Left renal pelvis (tissue), 4 donors: ENCODE measurements at regions not wholly inside any gene's neighbourhood (a gene's known extent, or its start where the extent isn't known, plus 50 kb on each side); places are given as distances from the start of the nearest gene placed in this dataset.
A peak's percentile ranks its signal among the peaks of the same experiment; 100 is the strongest.
"Not testable (repeated sequence)": the region's sequence is repeated elsewhere in the genome, so short reads cannot be mapped to it uniquely, and the experiment has no call there.

Source experiments
- DNase-seq, 4 donors: peaks; one replicate each; pipeline ENCODE4 v3.0.0-alpha.2; 2013; ENCODE audit warnings: low read depth in 4 of 4, low spot score in 3 of 4

DNA sequence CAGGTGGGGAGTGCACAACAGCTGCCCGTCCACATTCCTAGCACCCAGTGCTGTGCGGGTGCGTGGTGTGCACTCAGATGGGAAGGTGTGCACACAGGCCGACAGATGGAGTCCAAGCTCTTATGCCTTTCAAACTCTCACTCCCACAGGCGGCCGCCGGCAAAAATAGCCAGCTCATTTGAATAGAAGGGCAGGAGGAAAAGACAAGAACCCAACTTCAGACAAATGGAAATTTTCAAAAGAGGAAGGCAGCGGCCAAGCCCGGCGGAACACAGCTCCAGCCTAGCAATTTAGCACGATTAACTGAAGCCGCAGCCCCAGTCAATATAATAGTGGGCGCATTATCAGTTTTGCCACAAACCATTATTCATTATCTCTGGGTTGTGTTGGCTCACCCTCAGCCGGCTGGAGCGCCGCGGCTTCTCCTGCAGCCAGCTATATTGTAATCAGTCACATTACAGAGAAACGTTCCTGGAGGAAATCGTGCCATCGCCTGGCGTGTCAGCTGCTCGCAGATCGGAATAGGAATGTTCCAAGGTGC is 103.9 kb upstream of the SEC14L1 start:
- peak in 1 of 4 donors; percentile 29 for DNase-seq

GRCh38 chr17:77037943-77038342 is 102.8 kb upstream of the SEC14L1 start:
- no peak for DNase-seq

GRCh38 chr17:77038884-77039555 is 101.7 kb upstream of the SEC14L1 start:
- no peak for DNase-seq

DNA sequence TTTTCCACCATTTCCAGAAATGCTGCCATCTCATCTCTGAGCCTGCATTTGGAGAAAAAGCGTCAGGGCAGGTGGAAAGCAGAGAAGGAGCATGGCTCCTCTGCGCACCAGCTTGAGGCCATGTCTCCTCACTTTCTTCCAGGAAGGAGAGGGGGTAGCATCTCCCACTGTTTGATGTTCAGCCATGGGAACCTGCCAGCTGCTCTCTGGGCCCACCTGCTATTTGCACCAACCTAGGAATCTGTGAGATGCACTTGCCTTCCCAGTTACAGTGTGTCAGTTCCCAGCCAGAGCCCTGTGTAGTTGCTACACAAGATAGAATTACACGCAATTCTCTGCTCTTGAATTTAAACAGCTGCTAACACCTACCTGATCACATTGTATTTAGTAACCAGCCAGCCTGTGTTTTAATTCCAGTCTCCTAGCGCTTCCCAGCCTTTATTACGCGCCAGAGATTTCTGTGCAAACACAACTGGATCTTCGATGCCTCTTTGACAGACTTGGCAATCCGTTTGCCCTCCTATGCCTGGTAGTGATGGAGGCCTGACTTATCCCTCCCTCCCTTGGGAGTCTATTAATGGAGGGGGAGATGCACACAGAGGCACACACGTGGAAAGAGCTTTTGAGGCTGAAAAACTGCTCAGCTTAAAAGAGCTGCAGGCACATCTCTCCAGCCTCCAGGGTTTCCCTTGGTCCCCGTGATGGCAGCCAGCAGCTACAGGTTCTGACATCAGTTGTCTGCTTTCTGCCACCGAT is 98.1 kb upstream of the SEC14L1 start:
- no peak for DNase-seq

GRCh38 chr17:77045441-77046041 is 95.2 kb upstream of the SEC14L1 start:
- no peak for DNase-seq

- no peak for DNase-seq
Measured at GRCh38 chr17:77049440-77049839, 91.3 kb upstream of the SEC14L1 start.

DNA sequence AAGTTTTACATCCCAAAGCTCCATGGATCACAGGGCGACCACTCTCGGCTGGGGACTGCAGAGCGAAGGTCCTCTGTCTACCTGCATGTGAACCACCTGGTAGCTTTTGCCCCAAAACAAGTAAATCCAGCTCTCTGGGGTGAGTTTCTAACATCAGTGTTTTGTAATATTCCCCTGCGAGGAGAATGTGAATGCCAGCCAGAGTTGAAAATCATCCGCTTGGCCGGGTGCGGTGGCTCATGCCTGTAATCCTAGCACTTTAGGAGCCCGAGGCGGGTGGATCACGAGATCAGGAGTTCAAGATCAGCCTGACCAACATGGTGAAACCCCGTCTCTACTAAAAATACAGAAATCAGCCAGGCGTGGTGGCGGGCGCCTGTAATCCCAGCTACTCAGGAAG is 89.9 kb upstream of the SEC14L1 start:
- not testable (repeated sequence) for DNase-seq

- DNase-seq = no peak
Measured at GRCh38 chr17:77054936-77055335, 85.8 kb upstream of the SEC14L1 start.

GRCh38 chr17:77055453-77055852 is 85.3 kb upstream of the SEC14L1 start:
- DNase-seq = no peak

GRCh38 chr17:77058016-77058415 is 82.8 kb upstream of the SEC14L1 start:
- DNase-seq = no peak

DNA sequence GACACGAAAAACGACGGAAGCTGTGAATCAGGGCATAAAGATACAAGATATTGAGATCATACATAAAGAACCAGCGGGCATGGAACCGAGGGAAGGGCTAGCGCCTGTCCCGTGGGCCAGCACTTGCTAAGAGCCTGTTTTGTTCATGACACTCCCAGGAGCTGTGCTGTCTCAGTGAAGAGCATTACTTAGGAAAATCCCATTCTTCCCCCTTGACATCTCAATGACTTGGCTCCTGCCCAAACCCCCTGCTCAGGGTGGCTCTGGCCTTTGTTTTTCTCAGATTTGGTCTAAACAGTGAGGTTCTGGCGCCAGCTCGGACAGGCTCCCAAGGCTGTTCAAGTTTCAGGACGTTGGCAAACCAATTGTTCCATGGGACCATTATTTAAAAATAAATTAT is 79.1 kb upstream of the SEC14L1 start:
- no peak for DNase-seq

DNA sequence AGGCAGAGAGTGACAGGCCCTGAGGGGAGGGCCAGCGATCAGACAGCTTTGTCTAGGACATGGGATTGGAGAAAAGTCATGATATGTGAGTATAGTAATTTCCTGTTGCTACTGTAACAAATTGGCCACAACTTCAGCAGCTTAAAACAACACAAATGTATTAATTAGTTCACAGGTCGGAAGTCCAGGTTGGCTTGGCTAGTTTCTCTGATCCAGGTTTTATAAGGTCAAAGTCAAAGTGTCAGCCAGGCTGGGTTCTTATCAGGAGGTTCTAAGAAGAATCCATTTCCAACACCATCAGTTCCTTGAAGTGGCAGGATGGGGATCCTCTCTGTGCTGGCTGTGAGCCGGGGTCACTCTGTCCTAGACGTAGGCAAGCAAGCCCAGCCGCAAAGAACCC is 76.2 kb upstream of the SEC14L1 start:
- DNase-seq = no peak

DNA sequence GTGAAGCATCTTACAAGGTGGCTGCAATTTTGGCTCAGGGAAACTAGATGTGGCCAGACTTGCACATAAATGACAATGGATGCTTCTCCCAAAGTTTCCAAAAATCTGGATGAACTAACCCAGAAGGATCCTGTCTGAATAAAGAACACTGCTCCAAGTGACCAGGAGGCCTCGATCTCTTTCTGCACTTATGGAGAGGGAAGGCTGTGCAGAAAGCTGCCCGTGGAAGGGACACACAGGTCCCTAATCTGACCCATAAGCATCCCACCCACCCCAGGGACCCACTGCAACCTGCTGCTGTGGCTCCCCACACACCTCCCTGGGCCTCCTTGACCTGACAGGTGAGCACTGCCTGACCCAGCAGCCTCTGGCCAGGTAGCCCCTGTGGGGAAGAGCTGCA is 74.6 kb upstream of the SEC14L1 start:
- DNase-seq = no peak

DNA sequence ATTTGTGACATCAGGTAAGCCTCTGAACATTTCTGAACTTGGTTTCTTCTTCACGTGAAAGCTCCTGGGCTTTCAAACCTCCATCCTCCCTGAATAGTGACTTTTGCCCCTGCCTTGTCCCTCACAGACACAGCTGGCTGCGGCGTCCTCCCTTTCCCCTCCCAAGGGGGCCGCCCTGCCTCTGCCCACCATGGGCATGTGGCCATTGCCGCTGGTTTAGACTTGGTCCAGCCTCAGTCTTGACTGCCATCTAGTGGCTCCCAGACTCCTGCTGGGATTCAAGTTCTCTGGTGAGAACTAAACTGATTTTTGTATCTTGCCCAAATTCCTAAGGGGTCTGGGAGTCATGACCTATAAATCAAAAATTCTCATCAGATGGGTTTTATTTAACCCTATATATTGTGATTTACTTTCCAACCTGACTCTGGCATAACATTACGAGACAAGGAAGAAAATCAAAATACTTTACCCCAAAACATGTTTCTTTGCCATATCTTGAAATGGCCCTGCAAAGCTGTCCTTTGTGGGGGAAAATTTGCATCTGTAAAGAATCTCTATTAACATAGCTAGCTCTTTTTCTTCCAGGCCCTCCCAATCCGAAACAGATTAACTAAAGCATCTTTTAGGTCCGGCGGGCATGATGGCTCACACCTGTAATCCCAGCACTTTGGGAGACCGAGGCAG is 73.9 kb upstream of the SEC14L1 start:
- DNase-seq = not testable (repeated sequence)

GRCh38 chr17:77068915-77069314 is 71.9 kb upstream of the SEC14L1 start:
- no peak for DNase-seq

DNA sequence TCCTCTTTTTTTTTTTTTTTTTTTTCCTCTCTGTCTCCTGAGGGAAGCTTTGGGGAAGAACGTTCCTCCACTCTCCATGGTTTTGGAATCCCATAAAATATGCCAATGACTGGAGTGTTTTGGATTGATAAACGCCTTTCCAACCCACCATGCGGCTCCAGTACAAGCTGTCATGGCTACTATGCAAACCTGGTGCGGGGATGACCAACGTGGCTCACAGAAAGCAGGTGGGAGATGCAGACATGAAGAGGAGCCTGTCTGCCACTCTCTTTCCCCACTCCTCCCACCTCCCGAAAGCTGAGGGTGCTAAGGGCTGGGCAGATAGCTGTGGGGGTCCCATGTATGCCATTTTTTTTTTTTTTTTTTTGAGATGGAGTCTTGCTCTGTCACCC is 69.9 kb upstream of the SEC14L1 start:
- DNase-seq = no peak

DNA sequence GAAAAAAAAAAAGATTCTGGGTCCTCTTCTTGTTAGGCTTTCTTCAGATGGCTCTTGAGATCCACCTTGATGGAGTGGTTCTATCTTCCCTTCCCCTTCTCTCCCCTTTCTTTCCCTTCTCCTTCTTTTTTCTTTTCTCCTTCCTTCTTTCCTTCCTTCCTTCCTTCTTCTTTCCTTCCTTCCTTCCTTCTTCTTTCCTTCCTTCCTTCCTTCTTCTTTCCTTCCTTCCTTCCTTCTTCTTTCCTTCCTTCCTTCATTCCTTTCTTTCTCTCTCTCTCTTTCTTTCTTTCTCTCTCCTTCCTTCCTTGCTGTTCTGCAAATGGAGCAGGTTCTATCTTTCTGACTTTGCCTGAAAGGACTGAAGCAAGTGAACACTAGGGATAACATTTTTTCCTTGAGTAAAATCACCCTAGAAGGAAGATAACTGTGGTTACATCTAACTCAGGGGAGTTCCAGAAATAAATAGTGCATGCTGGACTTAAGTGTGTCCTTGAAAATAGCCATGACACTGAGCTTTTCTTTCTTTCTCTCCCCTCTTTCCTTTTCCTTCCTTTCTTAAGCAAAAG is 68.8 kb upstream of the SEC14L1 start:
- DNase-seq = no peak

DNA sequence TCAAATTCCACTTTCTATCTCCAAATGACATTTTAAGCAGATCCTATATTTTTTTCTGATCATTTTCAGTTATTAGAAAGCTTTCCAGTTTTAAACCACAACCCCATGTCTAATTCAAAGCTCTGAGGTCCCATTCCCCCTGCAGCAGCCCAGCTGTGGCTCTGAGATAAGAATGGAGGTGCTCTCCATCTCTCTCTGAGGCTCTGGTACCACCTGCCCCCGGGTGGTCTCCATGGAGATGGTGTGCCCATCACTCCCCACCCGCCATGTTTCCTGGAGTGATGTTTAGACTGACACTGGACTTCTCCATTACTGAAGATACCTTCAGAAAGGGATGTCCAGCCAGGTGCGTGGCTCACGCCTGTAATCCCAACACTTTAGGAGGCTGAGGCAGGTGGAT is 68.1 kb upstream of the SEC14L1 start:
- no peak for DNase-seq

DNA sequence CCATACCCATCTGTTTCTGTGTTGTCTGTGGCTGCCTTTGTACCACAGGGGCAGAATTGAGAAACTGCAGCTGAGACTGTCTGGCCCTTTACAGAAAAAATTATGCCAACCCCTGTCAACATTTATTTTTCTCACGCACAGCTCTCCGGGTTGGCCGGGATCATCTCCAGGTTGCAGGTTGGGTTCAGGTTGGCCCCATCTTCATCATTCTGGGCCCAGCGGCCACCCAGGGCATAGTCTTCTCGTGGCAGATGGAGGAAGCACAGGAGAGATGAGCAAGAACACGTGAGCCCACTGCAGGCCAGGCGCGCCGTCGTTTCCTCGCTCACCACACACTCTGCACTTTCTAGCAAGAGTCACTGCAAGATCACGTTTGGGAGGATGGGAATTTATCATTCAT is 66.1 kb upstream of the SEC14L1 start:
- DNase-seq = no peak

DNA sequence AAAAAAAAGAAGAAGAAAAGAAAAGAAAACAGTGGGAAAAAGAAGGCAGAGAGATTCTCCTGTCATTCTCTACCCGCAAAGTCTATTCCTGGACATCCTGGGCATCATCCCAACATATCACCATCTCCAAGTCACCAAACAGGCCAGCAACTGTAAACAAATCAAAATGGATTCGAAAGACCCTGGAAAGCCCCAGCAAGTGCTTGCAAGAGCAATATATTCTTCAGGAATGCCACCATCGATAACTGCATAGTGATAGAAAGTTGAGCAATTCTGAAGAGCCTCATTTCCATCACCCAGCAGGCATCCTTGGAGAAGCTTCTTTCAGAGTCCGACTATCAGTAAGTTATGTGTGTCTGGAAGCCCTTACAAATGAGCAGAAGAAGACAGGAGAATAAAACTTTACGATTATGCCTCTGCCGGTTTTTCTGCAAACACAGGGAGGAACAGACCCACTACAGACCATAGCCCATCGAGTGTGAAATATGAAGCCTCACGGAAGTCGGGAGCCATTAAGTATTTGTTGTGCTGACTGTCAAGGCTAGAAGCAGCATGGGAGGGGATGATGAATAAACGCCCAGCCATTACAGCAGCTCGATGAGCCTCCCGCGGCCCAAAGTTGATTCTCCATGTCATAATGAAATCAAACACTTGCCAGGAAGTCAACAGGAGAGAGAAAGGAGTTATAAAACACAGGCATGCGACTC is 64.5 kb upstream of the SEC14L1 start:
- DNase-seq = no peak
